IPS DF 4.7 (cell line): ENCODE measurements at regions not wholly inside any gene's neighbourhood (a gene's known extent, or its start where the extent isn't known, plus 50 kb on each side); places are given as distances from the start of the nearest gene placed in this dataset.

Experiments
- DNase-seq: peaks from one replicate; pipeline ENCODE4 v3.0.0-alpha.2; 2013; ENCODE audit warnings: low spot score; ENCODE audit errors: extremely low read depth

- DNase-seq, result no peak
Observed at GRCh38 chr13:57224414-57224813, 57.4 kb downstream of the PRR20E start.

GRCh38 chr13:57250472-57250871, 83.5 kb downstream of the PRR20E start:
- DNase-seq, result no peak

DNA sequence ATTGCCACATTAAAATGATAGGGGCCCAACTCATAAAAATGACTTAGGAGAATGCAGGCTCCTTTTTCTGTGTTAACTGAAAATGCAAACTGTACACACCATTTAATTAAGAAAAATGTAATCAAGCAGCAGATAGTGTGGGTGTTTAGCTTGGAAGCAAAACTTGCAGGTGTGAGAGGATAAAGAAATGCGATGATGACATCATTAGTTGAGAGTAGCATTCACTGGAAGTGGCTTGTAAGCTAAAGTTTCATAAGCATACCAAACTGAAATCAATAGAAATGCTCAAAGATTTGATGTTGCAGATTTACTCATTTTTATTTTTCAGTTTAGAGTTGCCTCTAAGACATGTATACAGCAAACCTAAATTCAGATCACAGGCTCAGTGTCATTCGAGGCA, 86.6 kb downstream of the PRR20E start:
- DNase-seq, result no peak

GRCh38 chr13:57264965-57265364, 98.0 kb downstream of the PRR20E start:
- DNase-seq, result no peak

DNA sequence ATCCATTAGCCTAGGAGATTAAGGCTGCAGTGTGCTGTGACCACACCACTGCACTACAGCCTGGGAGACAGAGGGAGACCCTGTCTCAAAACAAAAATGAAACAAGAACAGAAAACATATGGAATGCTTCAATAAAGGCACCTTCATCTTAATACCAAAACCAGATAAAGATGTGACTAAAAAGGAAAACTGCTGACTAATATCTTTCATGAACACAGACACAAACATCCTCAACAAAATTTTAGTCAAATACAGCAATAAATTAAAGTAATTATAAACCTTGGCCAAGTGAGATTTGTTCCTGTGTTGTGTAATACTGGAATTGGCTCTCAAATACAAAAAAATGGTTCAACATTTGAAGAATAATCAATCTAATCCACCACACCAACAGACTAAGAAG, 103.5 kb downstream of the PRR20E start:
- DNase-seq, result no peak

DNA sequence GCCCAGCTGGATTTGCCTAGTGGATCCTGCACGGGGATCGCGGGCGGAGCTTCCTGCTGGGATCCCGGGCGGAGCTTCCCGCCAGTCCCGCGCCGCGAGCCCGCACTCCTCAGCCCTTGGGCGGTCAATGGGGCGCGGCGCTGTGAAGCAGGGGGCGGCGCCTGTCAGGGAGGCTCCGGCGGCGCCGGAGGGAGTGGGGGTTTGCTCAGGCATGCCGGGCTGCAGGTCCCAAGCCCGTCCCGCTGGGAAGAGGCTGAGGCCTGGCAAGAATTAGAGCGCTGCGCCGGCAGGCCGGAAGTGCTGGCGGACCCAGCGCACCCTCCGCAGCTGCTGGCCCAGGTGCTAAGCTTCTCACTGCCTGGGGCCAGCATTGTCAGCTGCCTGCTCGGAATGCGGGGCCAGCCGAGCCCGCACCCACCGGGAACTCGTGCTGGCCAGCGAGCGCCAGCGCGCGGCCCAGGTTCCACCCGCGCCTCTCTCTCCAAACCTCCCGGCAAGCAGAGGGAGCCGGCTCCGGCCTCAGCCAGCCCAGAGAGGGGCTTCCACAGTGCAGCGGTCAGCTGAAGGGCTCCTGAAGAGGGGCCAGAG, 119.6 kb downstream of the PRR20E start:
- no peak for DNase-seq

GRCh38 chr13:57302604-57303003, 135.6 kb downstream of the PRR20E start:
- no peak for DNase-seq

DNA sequence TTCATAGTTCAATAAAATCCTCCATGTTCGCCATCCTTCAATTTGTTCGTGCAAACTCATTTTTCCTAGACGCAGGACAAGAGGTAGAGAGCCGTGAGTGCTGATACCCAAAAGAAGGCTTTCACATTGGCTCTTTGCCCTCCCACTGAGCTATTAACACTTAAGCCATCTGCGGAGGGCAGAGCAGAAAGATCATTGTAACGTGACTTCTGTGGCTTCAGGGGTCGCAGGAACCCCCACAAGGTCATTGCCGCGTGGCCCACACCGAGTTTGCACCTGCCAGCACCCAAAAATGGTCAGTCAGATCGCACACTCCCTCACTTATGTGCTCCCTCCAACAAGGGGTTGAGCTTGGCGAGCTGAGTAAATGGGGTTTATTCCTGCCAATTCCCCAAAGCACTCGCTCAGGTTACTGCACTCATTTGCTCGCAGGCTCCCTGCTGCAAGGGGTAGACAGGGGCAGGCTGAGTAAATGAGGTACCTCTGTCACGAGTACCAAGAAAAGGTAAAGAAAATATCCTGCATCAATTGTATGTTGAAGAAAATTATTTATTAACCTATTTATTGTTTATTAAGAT, 144.1 kb downstream of the PRR20E start:
- peak; percentile 3 for DNase-seq

GRCh38 chr13:57314897-57315520, 148.0 kb downstream of the PRR20E start:
- no peak for DNase-seq

DNA sequence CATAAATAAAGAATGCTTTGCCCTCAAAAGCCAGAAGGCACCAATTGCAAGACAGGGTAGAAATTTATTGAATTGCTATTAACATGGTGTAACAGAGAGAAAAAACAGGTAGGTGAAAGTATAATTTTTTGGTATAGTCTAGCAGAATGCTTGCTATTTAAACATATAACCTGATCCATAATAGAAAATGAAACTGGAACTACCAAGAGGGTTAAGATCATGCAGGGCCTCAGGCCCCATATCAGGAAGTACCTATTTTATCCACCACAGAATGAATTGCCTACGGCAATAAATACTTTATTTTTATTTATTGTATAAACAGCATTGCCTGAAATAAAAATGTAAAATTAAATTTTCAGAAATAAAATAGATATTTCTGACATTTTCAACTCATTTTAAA, 159.5 kb downstream of the PRR20E start:
- DNase-seq, result no peak

DNA sequence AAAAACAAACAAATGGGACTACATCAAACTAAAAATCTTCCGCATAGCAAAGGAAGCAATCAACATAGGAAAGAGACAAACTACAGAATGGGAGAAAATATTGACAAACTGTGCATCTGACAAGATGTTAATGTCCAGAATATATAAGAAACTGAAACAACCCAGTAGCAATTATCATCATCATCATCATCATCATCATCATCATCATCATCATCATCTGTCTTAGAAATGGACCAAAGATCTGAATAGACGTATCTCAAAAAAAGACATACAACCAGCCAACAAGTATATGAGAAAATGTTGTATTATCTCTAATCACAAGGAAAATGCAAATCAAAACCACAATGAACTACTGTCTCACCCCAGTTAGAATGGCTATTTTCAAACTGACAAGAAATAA, 173.9 kb downstream of the PRR20E start:
- no peak for DNase-seq

- DNase-seq, result no peak
Observed at GRCh38 chr13:57345526-57345925, 178.5 kb downstream of the PRR20E start.

DNA sequence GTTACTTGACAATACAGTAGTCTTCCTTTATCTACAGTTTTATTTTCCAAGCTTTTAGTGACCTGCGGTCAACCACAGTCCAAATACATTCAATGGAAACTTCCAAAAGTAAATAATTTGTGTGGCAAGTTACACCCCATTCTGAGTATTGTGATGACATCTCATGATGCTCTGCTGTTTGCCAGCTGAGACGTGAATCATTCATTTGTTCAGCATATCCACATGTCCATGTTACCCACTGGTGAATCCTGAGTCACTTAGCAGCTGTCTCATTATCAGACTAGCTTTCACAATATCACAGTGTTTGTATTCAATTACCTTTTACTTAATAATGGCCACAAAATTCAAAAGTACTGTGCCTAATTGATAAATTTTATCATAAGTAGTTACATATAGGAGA, 179.8 kb downstream of the PRR20E start:
- DNase-seq, result no peak

GRCh38 chr13:57352114-57352513, 185.1 kb downstream of the PRR20E start:
- no peak for DNase-seq

DNA sequence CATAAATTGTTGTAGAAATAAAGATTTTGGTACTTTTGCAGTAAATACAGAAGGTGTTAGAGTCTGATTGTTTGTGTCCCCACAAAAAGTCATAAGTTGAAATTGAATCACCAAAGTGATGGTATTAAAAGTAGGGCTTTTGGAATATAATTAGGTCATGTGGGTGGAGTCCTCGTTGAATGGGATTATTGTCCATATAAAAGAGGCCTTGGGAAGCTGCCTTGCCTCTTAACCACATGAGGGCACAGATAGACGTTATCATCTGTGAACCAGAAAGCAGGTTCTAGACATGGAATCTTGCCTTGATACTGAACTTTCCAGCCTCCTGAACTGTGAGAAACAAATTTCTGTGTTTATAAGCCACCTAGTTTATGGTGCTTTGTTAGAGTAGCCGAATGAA, 186.8 kb downstream of the PRR20E start:
- no peak for DNase-seq

DNA sequence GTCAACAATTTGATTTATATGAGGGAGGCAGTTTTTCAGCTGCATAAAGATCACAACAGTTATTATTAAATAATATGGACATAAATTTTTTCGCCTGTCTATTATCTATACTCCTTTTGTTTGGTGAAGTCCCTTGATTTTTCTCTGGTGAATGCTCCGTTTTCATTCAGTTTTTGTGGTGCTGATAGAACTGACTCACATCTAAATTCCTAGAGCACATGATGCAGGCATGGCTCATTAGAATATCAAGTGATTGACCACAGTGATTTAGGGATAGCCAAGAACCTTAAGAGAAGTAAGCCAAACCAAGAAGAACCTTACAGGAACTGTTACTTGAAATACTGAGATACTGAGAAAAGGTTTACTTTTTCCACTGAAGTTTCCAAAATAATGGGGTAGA, 208.9 kb downstream of the PRR20E start:
- no peak for DNase-seq

DNA sequence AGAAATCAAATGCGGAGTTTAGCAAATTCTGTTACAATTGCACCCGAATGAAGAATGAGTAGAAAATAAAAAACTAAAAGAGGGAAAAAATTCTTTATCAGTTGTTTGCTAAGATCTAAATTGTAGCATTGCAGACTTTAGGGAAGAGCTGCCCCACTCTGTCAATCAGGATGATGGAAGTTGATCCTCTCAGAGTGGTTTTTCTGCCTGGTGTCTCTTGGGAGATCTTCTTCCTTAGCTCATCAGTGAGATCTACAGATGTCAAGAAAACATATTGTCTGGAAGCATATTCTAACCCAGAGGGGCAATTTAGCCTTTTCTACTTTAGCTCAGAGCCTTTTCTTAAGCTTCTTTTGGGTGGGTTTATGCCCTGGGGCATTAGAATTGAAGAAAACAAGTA, 223.2 kb upstream of the PCDH17 start:
- no peak for DNase-seq

DNA sequence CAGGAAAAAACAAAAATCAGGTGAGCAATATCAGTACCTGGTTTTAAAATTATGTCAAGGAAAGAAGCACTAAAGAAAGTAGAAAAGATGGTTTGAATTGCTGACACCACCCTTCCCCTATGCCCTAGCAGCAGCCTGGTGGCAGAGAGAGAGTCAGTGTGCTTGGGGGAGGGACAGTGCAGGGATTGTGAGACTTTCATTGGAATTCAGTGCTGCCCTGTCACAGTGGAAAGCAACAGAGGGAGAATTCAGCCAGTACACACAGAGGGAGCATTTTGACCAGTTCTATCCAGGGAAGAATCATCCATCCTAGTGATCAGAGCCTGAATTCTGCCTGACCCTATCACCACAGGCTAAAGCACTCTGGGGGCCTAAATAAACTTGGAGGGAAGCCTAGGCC, 222.4 kb upstream of the PCDH17 start:
- DNase-seq, result no peak

- DNase-seq, result no peak
Observed at GRCh38 chr13:57409656-57410055, 221.9 kb upstream of the PCDH17 start.

- no peak for DNase-seq
Observed at GRCh38 chr13:57418067-57418677, 213.4 kb upstream of the PCDH17 start.

GRCh38 chr13:57424379-57424778, 207.2 kb upstream of the PCDH17 start:
- no peak for DNase-seq

GRCh38 chr13:57425531-57425930, 206.0 kb upstream of the PCDH17 start:
- DNase-seq, result no peak

DNA sequence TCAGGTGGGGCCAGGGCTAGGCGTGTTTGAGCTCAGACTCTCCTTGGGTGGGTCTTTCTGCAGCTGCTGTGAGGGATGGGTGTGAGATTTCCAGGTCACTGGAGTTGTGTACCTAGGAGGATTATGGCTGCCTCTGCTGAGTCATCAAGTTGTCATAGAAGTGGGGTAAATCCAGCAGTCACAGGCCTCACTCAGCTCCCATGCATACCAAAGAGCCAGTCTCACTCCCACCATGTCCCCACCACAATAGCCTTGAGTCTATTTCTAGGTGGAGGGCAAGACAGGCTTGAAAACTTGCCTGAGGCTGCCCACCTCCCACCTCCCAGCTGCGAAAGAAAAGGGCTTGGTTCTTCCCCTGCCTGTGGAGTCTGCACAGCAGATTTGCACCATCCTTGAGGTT, 194.0 kb upstream of the PCDH17 start:
- no peak for DNase-seq
